ENCODE measurements at regions not wholly inside any gene's neighbourhood (a gene's known extent, or its start where the extent isn't known, plus 50 kb on each side); places are given as distances from the start of the nearest gene placed in this dataset.

DNA sequence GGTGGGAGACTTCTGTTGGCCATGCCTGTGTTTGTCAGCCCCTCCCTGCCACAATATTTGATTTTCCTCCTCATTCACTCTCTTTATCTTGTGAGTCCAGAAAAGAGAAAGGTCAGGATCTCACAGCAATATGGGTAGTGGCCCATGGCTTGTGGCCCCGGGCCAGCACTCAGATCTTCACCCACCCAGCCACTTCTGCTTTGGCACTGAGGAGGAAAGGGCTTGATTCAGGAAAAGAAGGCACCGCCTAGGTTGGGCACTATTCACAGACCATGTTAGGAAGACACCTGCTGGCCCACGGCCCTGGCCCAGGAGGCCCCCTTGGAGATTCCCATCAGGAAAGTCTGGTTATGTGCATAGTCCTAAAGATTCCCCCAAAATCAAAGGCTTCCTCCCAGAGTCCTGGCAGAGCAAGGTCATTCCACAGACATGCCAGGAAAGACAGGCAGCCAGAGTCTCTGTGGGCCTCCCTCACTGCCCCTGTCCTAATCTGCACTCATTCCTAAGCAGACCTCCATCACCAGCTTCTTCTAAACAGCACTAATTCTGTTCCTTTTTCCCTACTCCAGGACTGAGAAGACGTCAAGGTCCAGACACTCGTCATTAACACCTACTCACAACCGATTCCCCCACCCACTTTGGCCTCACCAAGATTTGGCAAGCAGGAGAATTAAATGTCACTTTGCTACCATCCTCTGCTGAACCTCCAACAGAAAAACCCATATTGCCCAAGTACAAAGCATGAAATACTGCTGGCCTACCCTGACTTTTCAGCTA lies 179.3 kb downstream of the DEPDC1B start:
- no peaks in the 10 kb centered on the region for H3K9me3 Mint-ChIP-seq (ENCODE audit: unreplicated experiment)
- intact Hi-C loops (cut with micrococcal nuclease), result no loop called here
- no peak overlapping the region for H3K27ac Mint-ChIP-seq (ENCODE audit: low read depth, unreplicated experiment)
- no TSS peak for BruUV-seq (replicated peaks)
- no peaks in the 10 kb centered on the region for H3K36me3 Mint-ChIP-seq (ENCODE audit: insufficient read depth, unreplicated experiment)
- ChIA-PET CTCF (no interaction called here), POLR2A (no interaction called here)
- peaks cover 4% of the 10 kb centered on the region for H3K27me3 Mint-ChIP-seq (ENCODE audit: insufficient read depth, unreplicated experiment)
- no peaks in the 10 kb centered on the region for H3K4me1 Mint-ChIP-seq (ENCODE audit: insufficient read depth, unreplicated experiment)
- DNase-seq (ENCODE audit: unreplicated experiment), result no peak
- no peak overlapping the region for H3K4me3 Mint-ChIP-seq (ENCODE audit: unreplicated experiment)
- TF ChIP-seq, protein P1, sequence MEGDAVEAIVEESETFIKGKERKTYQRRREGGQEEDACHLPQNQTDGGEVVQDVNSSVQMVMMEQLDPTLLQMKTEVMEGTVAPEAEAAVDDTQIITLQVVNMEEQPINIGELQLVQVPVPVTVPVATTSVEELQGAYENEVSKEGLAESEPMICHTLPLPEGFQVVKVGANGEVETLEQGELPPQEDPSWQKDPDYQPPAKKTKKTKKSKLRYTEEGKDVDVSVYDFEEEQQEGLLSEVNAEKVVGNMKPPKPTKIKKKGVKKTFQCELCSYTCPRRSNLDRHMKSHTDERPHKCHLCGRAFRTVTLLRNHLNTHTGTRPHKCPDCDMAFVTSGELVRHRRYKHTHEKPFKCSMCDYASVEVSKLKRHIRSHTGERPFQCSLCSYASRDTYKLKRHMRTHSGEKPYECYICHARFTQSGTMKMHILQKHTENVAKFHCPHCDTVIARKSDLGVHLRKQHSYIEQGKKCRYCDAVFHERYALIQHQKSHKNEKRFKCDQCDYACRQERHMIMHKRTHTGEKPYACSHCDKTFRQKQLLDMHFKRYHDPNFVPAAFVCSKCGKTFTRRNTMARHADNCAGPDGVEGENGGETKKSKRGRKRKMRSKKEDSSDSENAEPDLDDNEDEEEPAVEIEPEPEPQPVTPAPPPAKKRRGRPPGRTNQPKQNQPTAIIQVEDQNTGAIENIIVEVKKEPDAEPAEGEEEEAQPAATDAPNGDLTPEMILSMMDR (IDR thresholded peaks at IDR 0.05; ENCODE audit: unreplicated experiment), result no peak

DNA sequence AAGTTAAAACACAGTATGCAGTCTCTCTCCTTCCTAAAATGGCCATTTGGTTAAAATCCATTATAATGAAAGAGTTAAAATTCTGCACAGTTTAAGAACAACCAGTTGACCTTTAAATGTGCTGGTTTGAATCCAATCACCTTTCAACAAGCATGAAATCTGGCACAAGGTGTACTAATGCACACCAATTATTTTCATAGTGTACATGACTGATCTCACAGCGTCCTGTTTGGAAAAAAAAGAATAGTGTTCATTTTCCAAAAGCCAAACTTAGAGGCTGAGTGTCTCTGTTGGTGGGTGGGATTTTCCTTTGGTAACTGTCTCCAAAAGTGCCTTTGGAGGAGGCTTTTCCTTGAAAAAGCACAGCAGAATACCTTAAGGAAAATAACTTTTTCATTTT lies 180.6 kb downstream of the DEPDC1B start:
- BruUV-seq (replicated peaks), result no TSS peak

DNA sequence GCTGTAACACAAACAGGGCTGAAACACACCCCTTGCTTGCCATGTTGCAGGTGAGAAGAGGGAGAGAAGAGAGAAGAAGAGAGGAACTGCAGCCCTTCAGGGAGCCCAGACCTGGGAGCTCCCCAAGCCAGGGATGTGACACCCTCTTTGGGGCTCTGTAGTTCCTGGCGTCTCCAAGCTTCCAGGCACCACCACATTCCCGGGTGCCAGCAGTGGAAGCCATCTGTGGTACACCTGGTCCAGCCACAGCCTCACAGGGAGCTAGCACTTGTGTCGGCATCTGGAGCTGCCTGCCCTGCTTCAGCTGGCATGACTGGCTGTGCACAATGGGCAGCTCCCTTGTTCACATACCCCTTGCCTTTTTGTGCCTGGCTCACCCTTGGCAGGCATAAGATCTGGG lies 182.1 kb downstream of the DEPDC1B start:
- CTCF ChIA-PET, result interaction anchor here (0.6 kb wide), 2 partner anchors 14 to 260 kb away, joined by 3 to 6 read pairs; no protein-coding TSS in a partner anchor
- no peak overlapping the region for H3K4me3 Mint-ChIP-seq (ENCODE audit: unreplicated experiment)
- TF ChIP-seq, protein P1 (IDR thresholded peaks at IDR 0.05; ENCODE audit: unreplicated experiment), result no peak
- H3K4me1 Mint-ChIP-seq (ENCODE audit: insufficient read depth, unreplicated experiment), result no peaks in the 10 kb centered on the region
- intact Hi-C loops (cut with micrococcal nuclease), result no loop called here
- no peaks in the 10 kb centered on the region for H3K36me3 Mint-ChIP-seq (ENCODE audit: insufficient read depth, unreplicated experiment)
- H3K9me3 Mint-ChIP-seq (ENCODE audit: unreplicated experiment), result no peaks in the 10 kb centered on the region
- DNase-seq (ENCODE audit: unreplicated experiment), result no peak
- peaks cover 28% of the 10 kb centered on the region for H3K27me3 Mint-ChIP-seq (ENCODE audit: insufficient read depth, unreplicated experiment)
- POLR2A ChIA-PET, result no interaction called here
- BruUV-seq (replicated peaks), result no TSS peak
- no peak overlapping the region for H3K27ac Mint-ChIP-seq (ENCODE audit: low read depth, unreplicated experiment)

More for the DNA sequence above, 180.6 kb downstream of the DEPDC1B start:
- no peak for DNase-seq (ENCODE audit: unreplicated experiment)
- Mint-ChIP-seq H3K4me1 (ENCODE audit: insufficient read depth, unreplicated experiment) (no peaks in the 10 kb centered on the region), H3K27me3 (ENCODE audit: insufficient read depth, unreplicated experiment) (peaks cover 13% of the 10 kb centered on the region), H3K9me3 (ENCODE audit: unreplicated experiment) (no peaks in the 10 kb centered on the region), H3K4me3 (ENCODE audit: unreplicated experiment) (no peak overlapping the region), H3K27ac (ENCODE audit: low read depth, unreplicated experiment) (no peak overlapping the region), H3K36me3 (ENCODE audit: insufficient read depth, unreplicated experiment) (no peaks in the 10 kb centered on the region)
- intact Hi-C loops (cut with micrococcal nuclease), result no loop called here
- TF ChIP-seq, protein P1 (IDR thresholded peaks at IDR 0.05; ENCODE audit: unreplicated experiment), result no peak
- ChIA-PET CTCF (no interaction called here), POLR2A (no interaction called here)

DNA sequence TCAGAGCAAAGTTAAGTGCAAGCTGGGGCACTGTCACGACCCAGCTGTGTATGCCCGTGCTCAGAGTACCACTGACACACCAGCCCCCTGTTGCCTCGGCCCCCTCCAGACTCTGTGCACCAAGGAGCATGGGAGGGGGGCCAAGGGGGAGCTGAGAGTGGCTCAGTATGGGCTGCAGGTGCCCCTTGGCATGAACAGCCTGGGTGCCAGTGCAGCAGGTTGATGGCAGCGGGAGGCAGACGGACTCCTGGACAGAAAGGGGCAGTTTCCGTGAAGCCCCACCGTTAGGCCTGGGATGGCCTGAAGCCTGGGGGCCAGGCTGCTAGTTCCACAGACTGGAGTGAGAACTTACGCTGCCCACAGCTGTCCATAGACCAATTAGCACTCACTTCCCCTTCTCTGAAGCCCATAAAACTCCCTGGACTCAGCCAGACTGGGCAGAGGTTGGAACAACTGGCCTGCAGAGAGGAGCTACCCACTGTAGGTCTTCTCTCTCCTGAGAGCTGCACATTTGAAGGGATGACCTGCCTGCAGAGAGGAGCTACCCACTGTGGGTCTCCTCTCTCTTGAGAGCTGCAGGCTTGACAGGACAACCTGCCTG lies 182.8 kb downstream of the DEPDC1B start:
- Mint-ChIP-seq H3K9me3 (ENCODE audit: unreplicated experiment) (no peaks in the 10 kb centered on the region), H3K27ac (ENCODE audit: low read depth, unreplicated experiment) (no peak overlapping the region), H3K4me3 (ENCODE audit: unreplicated experiment) (no peak overlapping the region), H3K4me1 (ENCODE audit: insufficient read depth, unreplicated experiment) (no peaks in the 10 kb centered on the region), H3K36me3 (ENCODE audit: insufficient read depth, unreplicated experiment) (no peaks in the 10 kb centered on the region), H3K27me3 (ENCODE audit: insufficient read depth, unreplicated experiment) (peaks cover 34% of the 10 kb centered on the region)
- DNase-seq (ENCODE audit: unreplicated experiment), result no peak
- TF ChIP-seq, protein P1 (IDR thresholded peaks at IDR 0.05; ENCODE audit: unreplicated experiment), result no peak
- intact Hi-C loops (cut with micrococcal nuclease), result no loop called here
- CTCF ChIA-PET, result interaction anchor here (0.6 to 1.1 kb wide), 2 partner anchors 24 to 259 kb away, joined by 3 read pairs; no protein-coding TSS in a partner anchor
- POLR2A ChIA-PET, result no interaction called here
- BruUV-seq (replicated peaks), result no TSS peak

All from MCF 10A (cell line).